HCT116 (cell line): ENCODE measurements at regions not wholly inside any gene's neighbourhood (a gene's known extent, or its start where the extent isn't known, plus 50 kb on each side); places are given as distances from the start of the nearest gene placed in this dataset.

Experiments used
- ATAC-seq: fragments of 200-7000 bp; cut with Tn5 transposase; 2 replicates; pipeline ENCODE4 v1.9.1; 2020; ENCODE audit warnings: mild to moderate bottlenecking, moderate library complexity
- BruUV-seq: library from RNA; stranded (reverse); fragments of 400-500 nt; replicated peaks from 2 replicates; lab custom pipeline; 2021; lab: Mats Ljungman, UMichigan
- CTCF ChIA-PET: fragments of 300-600 bp; sonication (Branson Sonifier 250); formaldehyde crosslinking; loops from one replicate; lab custom pipeline; 2021; ENCODE audit warnings: antibody characterized with exemption; lab: Charles Lee
- POLR2A ChIA-PET: fragments of 300-600, 350-600 bp; sonication (Branson Sonifier 250); formaldehyde crosslinking; loops from one replicate; lab custom pipeline; 2021; ENCODE audit warnings: antibody characterized with exemption; lab: Charles Lee
- RAD21 ChIA-PET, 2 experiments: fragments of 300-600 bp; sonication (Branson Sonifier 250); formaldehyde crosslinking; loops; one replicate each; lab custom pipeline; 2023; ENCODE audit warnings: low total read pairs in 2 of 2; ENCODE audit not compliant: uncharacterized antibody in 2 of 2, unreplicated experiment in 2 of 2, low non-redundant PET in 1 of 2; lab: Charles Lee
- DNase-seq: peaks from one replicate; pipeline ENCODE4 v3.0.0-alpha.2; 2010; ENCODE audit warnings: low read depth, low spot score
- H2AFZ ChIP-seq: fragments of 200-600 bp; shearing (Covaris generic), sonication (generic); 2 replicates; pipeline ENCODE4 v1.6.1; 2017; ENCODE audit warnings: low read depth, mixed run types, mixed read lengths, antibody characterized with exemption, low read length; ENCODE audit not compliant: poor library complexity, severe bottlenecking
- H3K27ac ChIP-seq: 2 replicates; pipeline ENCODE4 v1.5.1; 2012; ENCODE audit warnings: low read depth, low read length
- H3K27me3 ChIP-seq: fragments of 200-600 bp; sonication (generic); 2 replicates; pipeline ENCODE4 v1.6.1; 2016; ENCODE audit warnings: mixed run types, low read length, mixed read lengths; ENCODE audit not compliant: insufficient read depth
- H3K36me3 ChIP-seq, 2 experiments: fragments of 200-500 bp in 1 of 2; fragments of 200-600 bp in 1 of 2; sonication (Bioruptor generic) in 1 of 2; sonication (generic) in 1 of 2; 2 replicates each; pipeline versions ENCODE4 v1.5.1 to v1.6.1; 2014 to 2016; ENCODE audit warnings: low read length in 2 of 2, inconsistent platforms in 1 of 2, mixed read lengths in 1 of 2, mixed run types in 1 of 2; ENCODE audit not compliant: insufficient read depth in 2 of 2, control insufficient read depth in 1 of 2
- H3K4me1 ChIP-seq, 2 experiments: fragments of 200-600 bp in 1 of 2; sonication (generic) in 1 of 2; 2 replicates each; pipeline versions ENCODE4 v1.5.1 to v1.6.1; 2012 to 2017; ENCODE audit warnings: low read length in 2 of 2, inconsistent platforms in 1 of 2, mild to moderate bottlenecking in 1 of 2, mixed read lengths in 1 of 2, mixed run types in 1 of 2, moderate library complexity in 1 of 2; ENCODE audit not compliant: insufficient read depth in 2 of 2, control insufficient read depth in 1 of 2
- H3K4me2 ChIP-seq: fragments of 200-600 bp; sonication (generic); 2 replicates; pipeline ENCODE4 v1.6.1; 2017; ENCODE audit warnings: mixed run types, low read length, mixed read lengths
- H3K4me3 ChIP-seq, 2 experiments: fragments of 200-600 bp in 1 of 2; sonication (generic) in 1 of 2; replicated peaks in 1 of 2; 2 replicates each; pipeline ENCODE4 v1.5.1; 2011 to 2016; ENCODE audit warnings: low read length in 2 of 2, control low read depth in 1 of 2, low read depth in 1 of 2, mild to moderate bottlenecking in 1 of 2, mixed read lengths in 1 of 2, mixed run types in 1 of 2
- H3K79me2 ChIP-seq: fragments of 200-600 bp; sonication (generic); 2 replicates; pipeline ENCODE4 v1.6.1; 2017; ENCODE audit warnings: mild to moderate bottlenecking, mixed run types, low read length, moderate library complexity, mixed read lengths; ENCODE audit not compliant: insufficient read depth
- H3K9ac ChIP-seq: fragments of 200-600 bp; sonication (generic); 2 replicates; pipeline ENCODE4 v1.6.1; 2016; ENCODE audit warnings: low read length, mixed read lengths
- H3K9me2 ChIP-seq: fragments of 200-600 bp; sonication (generic), shearing (Covaris generic); 2 replicates; pipeline ENCODE4 v1.6.1; 2017; ENCODE audit warnings: mixed run types, mild to moderate bottlenecking, moderate library complexity; ENCODE audit not compliant: insufficient read depth
- H3K9me3 ChIP-seq, 2 experiments: fragments of 200-500 bp in 1 of 2; fragments of 200-600 bp in 1 of 2; sonication (Bioruptor generic) in 1 of 2; sonication (generic) in 1 of 2; 2 replicates each; pipeline ENCODE4 v1.6.1; 2014 to 2017; ENCODE audit warnings: low read length in 2 of 2, mixed read lengths in 2 of 2, inconsistent platforms in 1 of 2, low read depth in 1 of 2, mild to moderate bottlenecking in 1 of 2, mixed run types in 1 of 2, moderate library complexity in 1 of 2; ENCODE audit not compliant: control insufficient read depth in 1 of 2, insufficient read depth in 1 of 2
- H4K20me1 ChIP-seq: fragments of 200-600 bp; sonication (generic), shearing (Covaris generic); 2 replicates; pipeline ENCODE4 v1.6.1; 2017; ENCODE audit warnings: mixed run types, mild to moderate bottlenecking, moderate library complexity; ENCODE audit not compliant: insufficient read depth
- CBX3 ChIP-seq: IDR thresholded peaks from 2 replicates; pipeline ENCODE4 v1.6.1; 2012; ENCODE audit warnings: low read depth
- CEBPB ChIP-seq: IDR thresholded peaks from 2 replicates; pipeline ENCODE4 v1.6.1; 2012; ENCODE audit warnings: low read depth
- CTCF ChIP-seq, 3 experiments: fragments of 200-600 bp in 1 of 3; sonication (generic) in 1 of 3; IDR thresholded peaks in 2 of 3; conservative IDR thresholded peaks in 1 of 3; 2 replicates each; pipeline ENCODE4 v1.5.1; 2012 to 2017; ENCODE audit warnings: low read depth in 2 of 3, low read length in 2 of 3, antibody characterized with exemption in 1 of 3, borderline replicate concordance in 1 of 3, control low read depth in 1 of 3, mild to moderate bottlenecking in 1 of 3, mixed read lengths in 1 of 3, mixed run types in 1 of 3, moderate library complexity in 1 of 3; ENCODE audit not compliant: insufficient read depth in 1 of 3
- ELF1 ChIP-seq: IDR thresholded peaks from 2 replicates; pipeline ENCODE4 v1.6.1; 2012; ENCODE audit warnings: low read depth, borderline replicate concordance
- EZH2 ChIP-seq: fragments of 200-600 bp; sonication (generic); IDR thresholded peaks from 2 replicates; pipeline ENCODE4 v1.6.1; 2017; ENCODE audit warnings: antibody characterized with exemption, mixed run types
- POLR2AphosphoS5 ChIP-seq: IDR thresholded peaks from 2 replicates; pipeline ENCODE4 v1.6.1; 2011; ENCODE audit warnings: mild to moderate bottlenecking, low read depth, low read length, moderate library complexity
- SP1 ChIP-seq: IDR thresholded peaks from 2 replicates; pipeline ENCODE4 v1.6.1; 2012; ENCODE audit warnings: low read depth
- SRF ChIP-seq: IDR thresholded peaks from 2 replicates; pipeline ENCODE4 v1.6.1; 2012; ENCODE audit warnings: low read depth
- YY1 ChIP-seq: IDR thresholded peaks from 2 replicates; pipeline ENCODE4 v1.6.1; 2011; ENCODE audit warnings: low read length, low read depth, moderate library complexity, mild to moderate bottlenecking; ENCODE audit not compliant: insufficient replicate concordance; ENCODE audit errors: extremely low read depth
- intact Hi-C: fragments of 100-400 bp; cut with micrococcal nuclease; formaldehyde crosslinking; loops from 2 replicates; pipeline ENCODE4 v1.10.0; 2022
- TF ChIP-seq, protein P1 (sequence below): IDR thresholded peaks from 2 replicates; pipeline ENCODE4 v1.6.1; 2012
- TF ChIP-seq, protein P2 (sequence below): IDR thresholded peaks from 2 replicates; pipeline ENCODE4 v1.6.1; 2012; ENCODE audit warnings: low read depth

DNA sequence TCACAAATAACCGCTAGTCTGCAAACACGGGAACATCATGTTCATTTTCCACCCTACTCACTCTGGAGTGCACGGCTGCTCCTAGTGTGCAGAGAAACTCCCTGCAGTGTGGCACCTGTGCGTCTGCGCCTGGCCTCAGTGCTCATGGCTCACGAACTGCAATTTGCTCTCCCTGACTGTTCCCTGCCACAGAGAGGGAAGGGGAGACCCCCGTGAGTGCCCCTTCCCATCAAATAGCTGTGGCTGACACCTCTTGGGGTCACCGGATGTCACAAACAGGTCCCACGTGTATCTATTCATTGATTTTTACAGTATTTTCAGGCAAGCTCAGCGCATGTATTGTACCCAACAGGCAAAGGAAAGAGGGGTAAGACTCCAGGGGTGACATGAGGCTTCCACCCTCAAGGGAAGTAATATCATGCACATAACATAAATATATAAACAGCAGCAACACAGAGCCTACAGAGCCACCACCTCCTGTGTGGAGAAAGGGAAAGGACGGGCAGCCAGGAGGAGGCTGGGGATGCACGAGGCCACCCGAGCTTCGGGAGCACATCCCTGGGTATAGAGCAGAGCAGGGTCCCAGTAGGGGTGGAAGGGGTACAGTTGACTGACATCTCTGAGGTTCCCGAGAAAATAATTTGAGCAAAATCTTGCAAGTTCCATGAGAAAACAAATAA is 140.3 kb upstream of the SOX1 start:
- Histone ChIP-seq H3K4me3 (no peak overlapping the region), H4K20me1 (no peaks in the 10 kb centered on the region), H3K27me3 (peaks cover 27% of the 10 kb centered on the region), H3K9ac (no peak overlapping the region), H3K36me3 (no peaks in the 10 kb centered on the region), H3K79me2 (no peaks in the 10 kb centered on the region), H3K4me1 (no peaks in the 10 kb centered on the region), H3K4me2 (no peak overlapping the region), H3K27ac (no peak overlapping the region), H3K9me3 (no peaks in the 10 kb centered on the region), H3K9me2 (no peaks in the 10 kb centered on the region), H2AFZ (no peak overlapping the region)
- ChIA-PET RAD21 (no interaction called here), CTCF (no interaction called here), POLR2A (no interaction called here)
- intact Hi-C loops: no loop called here
- ATAC-seq: no peak
- TF ChIP-seq, protein P1, sequence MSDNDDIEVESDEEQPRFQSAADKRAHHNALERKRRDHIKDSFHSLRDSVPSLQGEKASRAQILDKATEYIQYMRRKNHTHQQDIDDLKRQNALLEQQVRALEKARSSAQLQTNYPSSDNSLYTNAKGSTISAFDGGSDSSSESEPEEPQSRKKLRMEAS: no peak
- TF ChIP-seq, protein P2, sequence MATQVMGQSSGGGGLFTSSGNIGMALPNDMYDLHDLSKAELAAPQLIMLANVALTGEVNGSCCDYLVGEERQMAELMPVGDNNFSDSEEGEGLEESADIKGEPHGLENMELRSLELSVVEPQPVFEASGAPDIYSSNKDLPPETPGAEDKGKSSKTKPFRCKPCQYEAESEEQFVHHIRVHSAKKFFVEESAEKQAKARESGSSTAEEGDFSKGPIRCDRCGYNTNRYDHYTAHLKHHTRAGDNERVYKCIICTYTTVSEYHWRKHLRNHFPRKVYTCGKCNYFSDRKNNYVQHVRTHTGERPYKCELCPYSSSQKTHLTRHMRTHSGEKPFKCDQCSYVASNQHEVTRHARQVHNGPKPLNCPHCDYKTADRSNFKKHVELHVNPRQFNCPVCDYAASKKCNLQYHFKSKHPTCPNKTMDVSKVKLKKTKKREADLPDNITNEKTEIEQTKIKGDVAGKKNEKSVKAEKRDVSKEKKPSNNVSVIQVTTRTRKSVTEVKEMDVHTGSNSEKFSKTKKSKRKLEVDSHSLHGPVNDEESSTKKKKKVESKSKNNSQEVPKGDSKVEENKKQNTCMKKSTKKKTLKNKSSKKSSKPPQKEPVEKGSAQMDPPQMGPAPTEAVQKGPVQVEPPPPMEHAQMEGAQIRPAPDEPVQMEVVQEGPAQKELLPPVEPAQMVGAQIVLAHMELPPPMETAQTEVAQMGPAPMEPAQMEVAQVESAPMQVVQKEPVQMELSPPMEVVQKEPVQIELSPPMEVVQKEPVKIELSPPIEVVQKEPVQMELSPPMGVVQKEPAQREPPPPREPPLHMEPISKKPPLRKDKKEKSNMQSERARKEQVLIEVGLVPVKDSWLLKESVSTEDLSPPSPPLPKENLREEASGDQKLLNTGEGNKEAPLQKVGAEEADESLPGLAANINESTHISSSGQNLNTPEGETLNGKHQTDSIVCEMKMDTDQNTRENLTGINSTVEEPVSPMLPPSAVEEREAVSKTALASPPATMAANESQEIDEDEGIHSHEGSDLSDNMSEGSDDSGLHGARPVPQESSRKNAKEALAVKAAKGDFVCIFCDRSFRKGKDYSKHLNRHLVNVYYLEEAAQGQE: no peak
- TF ChIP-seq CTCF (IDR thresholded peaks at IDR 0.05 in 2 of 3, conservative IDR thresholded peaks at IDR 0.05 in 1 of 3; ENCODE audit: borderline replicate concordance in 1 of 3, insufficient read depth in 1 of 3, low read depth in 2 of 3, low read length in 2 of 3): no peak
- no peak for TF ChIP-seq EZH2
- TF ChIP-seq CBX3: no peak
- TF ChIP-seq ELF1: no peak
- TF ChIP-seq CEBPB: no peak
- TF ChIP-seq POLR2AphosphoS5: no peak
- no peak for TF ChIP-seq SRF
- no peak for TF ChIP-seq YY1
- TF ChIP-seq SP1: no peak
- no TSS peak for BruUV-seq
- no peak for DNase-seq
